Non-pigmented ciliary epithelial cell (primary cell): ENCODE measurements at regions not wholly inside any gene's neighbourhood (a gene's known extent, or its start where the extent isn't known, plus 50 kb on each side); places are given as distances from the start of the nearest gene placed in this dataset.

Source experiments
- DNase-seq: peaks from one replicate; pipeline ENCODE4 v3.0.0-alpha.2; 2010; ENCODE audit warnings: low read depth

DNA sequence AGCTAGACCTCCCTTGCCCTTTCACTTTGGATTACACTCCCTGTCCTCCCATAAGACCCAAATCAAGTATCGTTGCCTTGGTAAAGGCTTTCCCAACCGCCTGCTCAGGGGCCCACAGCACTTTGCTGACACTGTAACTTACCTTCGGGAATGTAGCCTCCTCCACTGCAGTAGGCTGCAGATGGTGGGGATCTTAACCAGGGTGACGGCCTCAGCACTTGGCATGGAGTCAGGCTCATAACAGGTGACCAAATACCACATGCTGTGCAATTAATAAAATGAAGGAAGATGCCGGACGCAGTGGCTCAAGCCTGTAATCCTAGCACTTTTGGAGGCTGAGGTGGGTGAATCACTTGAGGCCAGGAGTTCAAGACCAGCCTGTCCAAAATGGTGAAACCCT, 88.7 kb upstream of the IRF2BP2 start:
- no peak for DNase-seq

DNA sequence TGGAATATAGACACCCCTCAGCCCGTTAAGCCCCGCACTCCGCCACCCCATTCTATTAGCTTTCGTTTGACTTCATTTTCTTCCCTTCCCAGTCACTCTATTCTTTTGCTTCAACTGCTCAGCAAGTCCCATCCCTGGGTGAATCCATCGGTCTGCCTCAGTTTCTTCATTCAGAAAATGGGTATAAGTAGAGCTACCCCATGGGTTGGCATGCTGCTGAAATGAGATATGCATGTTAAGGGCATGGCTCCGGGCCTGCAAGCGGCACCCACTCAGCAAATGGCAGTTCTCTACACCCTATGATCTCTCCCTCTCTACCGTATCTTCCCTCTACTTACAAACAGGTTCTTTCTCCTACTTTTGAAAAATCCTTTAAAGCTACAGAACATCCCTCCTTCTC, 87.8 kb upstream of the IRF2BP2 start:
- no peak for DNase-seq

DNA sequence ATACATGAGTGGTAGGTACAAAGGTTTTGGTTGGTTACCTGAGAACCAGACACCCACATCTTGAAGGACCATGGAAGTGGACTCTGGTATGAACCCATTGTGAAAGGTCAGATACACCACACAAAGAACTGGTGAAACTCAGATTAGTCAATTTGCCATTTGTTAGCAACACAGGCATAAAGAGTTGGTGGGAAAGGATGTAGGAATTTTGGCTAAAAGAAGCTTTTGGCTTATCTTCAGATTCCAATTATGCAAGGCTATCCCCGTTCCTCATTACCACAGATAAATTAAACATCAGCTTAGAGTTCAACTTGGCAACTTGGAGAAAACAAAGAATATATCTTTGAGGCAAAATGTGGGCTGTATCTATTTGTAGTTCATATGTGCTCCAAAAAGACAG, 87.0 kb upstream of the IRF2BP2 start:
- DNase-seq, result no peak

DNA sequence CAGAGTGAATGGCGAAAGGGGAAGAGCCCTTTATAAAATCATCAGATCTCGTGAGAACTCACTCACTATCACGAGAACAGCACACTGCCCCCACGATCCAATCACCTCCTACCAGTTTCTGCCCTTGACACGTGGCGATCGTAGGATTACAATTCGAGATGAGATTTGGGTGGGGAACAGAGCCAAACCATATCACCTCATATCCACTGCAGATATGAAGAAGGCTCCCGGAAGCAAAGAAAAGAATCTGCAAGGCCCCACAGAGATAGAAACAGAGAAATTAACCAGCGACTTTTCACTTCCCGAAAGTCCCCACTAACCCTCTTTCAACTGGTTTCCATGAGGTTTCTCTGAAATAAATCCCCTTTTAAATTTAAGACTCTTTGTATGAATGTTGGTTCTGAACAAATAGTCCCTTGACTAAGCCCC, 86.2 kb upstream of the IRF2BP2 start:
- no peak for DNase-seq

DNA sequence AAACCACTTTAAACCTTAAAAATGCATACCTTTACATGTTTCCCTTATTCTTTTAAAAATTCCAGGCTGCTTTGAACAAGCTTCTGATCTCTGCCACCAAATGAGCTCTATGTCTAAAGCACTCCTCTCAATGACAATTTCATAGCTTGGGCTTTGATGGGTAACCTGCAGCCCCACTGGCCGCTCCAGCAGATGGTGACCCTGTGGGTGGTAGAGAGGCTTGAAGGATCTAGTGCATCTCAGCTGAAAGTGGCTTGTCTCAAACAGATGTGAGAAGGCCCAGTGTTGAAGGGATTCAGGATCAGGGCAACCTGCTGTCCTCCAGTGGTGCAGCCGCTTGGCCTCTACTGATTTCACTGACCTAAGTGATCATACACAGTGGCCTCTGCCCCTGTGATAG, 84.7 kb upstream of the IRF2BP2 start:
- DNase-seq, result no peak

DNA sequence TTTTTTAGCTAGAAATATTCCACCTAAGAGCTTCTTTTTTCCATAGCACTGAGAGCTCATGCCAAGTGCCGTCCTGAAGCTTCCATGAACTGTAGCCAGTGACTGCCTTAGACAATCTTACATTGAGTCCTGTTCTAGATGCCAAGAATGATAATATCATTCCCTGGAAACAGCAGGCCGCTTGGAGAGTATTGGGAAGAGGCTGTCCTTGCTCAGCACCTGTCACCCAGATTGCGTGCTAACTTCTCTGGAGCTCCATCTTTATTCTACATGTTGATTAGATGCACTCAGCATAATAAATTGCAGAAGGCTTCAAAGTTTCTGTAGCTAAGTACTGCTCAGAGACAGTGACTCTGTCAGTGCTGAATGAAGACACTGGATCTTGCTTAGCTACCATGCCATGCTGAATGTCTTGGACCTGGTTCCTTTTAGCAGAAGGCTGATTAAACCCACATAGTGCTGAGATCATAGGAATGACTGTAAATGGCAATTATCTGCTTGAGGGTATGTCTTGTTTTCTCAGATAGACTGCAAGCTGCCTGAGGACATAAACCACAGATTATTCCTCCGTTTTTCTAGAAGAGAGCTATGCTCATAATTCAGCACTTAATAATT, 83.1 kb upstream of the IRF2BP2 start:
- DNase-seq, result no peak

DNA sequence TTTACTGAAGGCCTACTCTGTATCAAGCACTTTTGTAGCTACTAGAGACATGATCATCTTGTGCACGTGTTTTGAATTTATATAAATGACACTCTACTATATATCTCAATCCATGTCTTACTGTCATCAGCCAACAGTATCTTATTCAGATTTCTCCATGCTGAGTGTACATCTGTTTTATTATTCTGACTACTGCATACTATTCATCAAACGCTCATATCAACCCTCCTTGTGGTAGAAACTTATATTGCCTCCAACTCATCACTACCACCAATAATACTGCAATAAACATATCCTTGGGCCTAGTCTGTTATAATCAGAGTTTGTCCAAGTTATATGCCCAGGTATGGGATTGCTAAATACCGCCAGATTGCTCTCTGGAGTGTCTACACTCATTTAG, 81.6 kb upstream of the IRF2BP2 start:
- DNase-seq, result no peak

DNA sequence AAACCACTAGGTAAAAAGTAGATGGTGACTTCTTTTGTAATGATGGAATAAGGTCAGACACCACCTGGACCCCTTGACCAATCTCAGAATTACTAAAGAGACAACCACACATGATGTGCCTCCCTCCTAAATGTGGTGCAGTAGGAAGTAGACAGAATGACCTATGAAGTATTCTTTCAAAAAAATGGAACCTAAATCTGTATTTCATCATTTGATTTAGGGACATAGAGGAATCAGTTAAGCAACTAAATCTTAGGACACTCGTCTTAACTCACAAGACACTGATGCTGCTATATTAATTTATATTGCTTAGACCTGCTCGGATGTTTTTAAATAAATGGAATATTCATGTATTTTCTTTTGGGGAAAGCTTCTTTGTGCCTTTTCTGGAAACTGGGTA, 80.9 kb upstream of the IRF2BP2 start:
- no peak for DNase-seq

DNA sequence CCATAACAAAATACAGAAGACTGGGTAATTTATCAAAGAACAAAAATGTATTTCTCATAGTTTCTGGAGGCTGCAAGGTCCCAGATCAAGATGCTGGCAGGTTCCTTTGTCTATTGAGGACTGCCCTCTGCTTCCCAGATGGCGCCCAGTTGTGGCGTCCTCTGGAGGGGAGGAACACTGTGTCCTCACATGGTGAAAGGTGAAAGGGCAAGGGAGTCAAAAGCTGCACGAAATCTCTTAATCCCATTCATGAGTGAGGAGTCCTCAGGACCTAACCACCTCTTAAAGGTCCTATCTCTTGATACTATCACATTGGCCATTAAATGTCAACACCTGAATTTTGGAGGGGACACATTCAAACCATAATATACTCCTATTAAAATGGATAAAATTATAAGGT, 79.3 kb upstream of the IRF2BP2 start:
- no peak for DNase-seq

DNA sequence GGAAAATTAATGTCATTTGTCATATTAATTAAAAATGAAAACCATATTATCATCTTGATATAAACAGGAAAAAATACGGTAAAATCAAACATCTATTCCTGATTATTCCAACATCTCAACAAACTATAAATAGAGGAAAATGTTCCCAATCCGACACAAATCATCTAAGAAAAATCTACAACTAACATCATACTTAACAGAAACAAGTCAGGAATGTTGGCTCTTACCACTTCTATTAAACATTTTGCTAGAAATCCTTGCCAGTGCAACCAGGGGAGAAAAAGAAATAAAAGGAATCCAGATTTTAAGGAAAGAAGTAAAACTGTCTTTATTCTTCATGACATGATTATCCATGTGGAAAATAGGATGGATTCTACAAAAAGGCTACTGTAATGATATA, 77.0 kb upstream of the IRF2BP2 start:
- no peak for DNase-seq

DNA sequence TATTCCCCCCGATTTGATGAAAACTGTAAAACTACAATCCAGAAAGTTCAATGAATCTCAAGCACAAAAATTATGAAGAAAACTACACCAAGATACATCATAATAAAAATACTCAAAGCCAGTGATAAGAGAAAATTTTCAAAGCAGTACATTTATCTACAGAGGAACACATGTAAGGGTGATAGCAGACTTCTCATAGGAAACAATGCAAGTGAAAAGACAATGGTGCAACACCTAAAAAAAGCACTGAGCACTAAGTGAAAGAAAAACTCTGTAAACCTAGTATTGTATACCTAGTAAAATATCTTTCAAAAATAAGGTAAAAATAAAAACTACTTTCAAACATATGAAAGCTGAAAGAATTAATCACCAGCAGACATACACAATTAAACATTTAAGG, 76.1 kb upstream of the IRF2BP2 start:
- DNase-seq, result no peak

DNA sequence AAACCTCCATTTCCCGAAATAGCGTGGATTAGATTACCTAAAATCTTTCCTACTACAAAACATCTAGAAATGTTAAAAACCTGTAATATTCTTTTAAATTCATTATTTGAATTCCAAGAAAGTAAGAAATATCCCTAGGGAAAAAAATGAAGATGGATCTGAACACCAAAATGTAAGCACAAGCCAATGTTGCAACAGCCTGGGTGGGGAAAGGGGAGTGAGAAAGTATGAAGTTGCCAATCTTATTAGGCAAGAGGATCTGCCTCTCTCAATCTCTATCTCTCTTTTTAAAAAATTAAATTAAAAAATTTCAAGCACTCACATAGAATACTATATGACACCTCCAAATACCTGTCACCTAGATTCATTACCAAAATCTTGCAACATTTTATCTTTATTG, 74.9 kb upstream of the IRF2BP2 start:
- no peak for DNase-seq

DNA sequence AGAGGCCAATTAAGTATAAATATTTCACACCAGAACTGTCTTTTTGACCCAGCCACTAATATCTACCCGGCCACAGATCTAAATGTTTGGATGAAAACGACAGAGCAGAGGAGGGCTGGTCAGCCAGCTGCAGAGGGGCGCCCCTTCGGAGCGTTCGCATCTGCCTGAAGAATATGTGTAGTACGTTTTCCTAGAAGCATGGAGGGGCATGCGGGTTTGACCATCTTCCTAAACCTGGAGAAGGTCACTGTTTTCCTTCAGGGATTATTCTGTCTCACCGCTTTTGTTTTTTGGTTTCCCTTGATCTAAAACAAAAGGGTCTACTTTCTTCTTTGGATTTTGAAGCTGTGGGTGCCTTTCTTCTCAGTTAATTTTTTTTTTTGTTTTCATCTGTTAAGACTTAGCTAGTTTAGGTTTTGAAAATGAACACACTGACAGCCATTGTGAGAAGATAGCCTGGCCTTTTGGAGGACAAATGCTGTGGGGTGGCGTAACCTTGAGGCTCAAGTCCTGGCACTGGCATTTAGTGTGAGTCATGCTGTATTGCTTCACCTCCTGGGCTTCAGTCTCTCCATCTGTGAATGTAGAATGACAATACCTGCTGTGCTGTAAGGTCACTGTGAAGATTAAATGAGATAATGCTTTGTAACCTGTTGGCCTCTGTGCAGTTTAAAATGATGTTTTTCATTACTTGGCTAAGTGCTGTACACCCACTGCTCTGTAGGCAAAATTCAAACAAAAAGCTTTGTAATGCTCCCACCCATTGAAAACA, 74.1 kb upstream of the IRF2BP2 start:
- no peak for DNase-seq

DNA sequence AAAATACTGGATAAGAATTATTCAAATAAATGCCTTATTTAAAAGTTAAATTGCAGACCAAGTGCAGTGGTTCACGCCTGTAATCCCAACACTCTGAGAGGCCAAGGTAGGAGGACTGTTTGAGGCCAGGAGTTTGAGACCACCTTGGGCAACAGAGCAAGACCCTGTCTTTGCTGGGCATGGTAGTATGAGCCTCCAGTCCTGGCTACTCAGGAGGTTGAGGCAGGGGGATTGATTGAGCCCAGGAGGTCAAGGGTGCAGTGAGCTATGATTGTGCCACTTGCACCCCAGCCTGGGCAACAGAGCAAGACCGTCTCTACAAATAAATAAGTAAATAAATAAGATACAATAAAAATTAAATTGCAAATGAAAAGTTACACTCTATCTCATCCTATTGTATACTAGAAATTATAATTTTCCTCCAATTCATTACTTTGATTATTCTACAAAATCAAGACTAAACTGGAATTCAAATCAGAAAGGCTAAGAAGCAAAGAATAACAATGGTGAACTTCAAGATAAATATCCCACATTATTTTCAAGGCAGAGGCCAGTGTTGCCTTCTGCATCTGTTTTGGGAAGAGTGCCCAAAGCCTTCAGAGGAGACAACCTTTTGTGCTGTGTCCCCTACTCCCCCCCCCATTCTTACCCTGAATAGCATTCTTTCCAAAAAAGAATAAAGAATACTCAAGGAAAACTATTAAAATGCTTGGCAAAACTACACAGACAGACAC, 73.3 kb upstream of the IRF2BP2 start:
- DNase-seq, result no peak

DNA sequence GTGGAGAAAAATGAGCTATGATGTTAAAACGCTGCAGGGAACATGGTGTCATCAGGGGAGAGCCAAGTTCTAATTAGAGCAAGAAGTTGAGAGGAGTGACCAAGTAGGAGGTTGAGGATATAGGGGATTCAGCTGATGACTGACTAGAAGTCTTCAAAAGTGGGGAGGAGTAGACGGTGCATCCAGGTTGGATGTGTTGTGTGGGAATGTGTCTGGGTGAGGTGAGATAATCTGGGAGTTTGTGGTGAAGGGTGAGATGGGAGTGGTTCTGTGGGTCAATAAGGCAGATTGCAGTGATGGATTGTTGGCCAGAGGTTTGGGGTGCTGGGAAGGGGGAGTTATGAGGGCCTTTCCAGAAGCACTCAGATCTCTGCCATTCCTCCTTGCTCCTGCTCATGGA, 72.0 kb upstream of the IRF2BP2 start:
- DNase-seq, result no peak

DNA sequence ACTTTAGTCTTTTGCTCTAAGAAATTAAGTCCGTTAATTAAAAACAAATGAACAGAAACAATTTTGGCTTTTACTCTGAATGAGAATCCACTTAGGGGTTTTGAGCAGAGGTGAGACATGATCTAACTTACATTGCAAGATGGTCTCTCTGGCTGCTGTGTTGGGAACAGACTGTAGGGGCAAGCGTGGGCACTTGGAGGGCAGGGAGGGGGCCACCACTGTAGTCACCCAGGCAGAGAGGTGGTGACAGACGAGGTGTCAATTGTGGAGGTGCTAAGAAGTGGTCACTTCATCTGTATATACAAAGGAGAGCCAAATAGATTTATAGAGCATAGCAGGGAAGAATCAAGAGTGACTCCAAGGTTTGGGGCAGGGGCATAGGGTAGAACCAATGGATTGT, 71.1 kb upstream of the IRF2BP2 start:
- no peak for DNase-seq

DNA sequence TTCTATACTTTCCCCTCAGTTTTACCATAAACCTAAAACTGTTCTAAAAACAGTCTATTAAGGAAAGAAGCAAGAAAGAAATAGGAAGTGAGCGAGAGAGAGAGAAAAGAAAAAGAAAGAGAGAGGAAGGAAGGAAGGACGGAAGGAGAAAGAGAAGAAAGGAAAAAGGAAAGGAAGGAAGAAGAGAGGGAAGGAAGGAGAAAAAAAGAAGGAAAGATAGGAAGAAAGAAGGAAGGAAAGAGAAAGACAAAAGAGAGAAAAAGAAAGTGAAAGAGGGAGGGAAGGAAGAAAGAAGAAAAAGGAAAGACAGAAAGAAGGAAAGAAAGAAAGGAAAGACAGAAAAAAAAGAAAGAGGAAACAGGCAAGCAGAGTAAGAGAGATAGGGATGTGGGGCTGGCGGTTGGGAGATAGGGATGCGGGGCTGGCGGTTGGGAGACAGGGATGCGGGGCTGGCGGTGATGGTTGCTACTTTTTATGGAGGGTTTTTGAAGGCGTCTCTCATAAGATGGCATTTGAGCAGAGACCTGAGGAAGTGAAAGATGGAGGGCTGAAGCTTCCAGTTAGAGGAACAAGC, 70.4 kb upstream of the IRF2BP2 start:
- DNase-seq, result no peak

DNA sequence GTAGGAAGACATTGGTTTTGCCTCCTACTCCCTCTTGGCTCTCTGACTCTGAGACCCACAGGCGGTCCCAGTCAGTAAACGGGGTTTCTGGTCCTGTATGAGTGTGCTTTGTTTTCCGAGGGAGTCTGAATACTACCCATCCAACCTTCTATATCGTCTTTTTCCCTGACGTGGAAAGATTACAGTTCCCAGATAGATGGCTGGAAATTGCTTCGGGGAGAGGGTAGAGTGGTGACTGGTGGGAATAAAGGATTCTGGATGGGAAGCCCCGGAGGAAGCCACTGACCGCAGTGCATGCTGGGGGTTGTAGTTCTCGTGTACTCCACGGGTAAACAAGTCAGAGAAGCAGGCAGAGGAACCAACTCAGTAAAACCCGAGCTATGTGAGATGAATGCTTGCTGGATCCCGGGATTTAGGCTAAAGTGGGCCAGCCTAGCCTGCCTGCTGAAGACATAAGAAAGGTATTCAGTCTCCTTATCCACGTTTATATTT, 66.2 kb upstream of the IRF2BP2 start:
- DNase-seq, result peak; percentile 40

DNA sequence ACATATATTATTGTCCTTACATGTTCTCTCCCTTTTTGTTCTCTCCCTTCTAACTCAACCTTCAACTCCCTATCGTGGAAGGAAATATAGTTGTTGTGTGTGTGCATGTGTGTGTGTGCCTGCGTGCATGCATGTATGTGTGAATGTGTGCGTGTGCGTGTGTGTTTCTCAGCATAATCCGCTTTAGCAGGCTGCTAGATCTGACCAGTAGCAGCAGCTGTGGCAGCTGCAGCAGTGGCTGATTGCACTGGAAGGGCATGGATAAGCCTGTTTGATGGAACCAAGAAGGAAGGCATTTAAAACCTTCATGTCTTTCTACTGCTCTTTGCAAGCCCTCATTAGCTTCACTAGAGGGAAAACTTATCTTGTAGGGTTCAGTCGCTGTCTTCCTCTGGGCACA, 65.6 kb upstream of the IRF2BP2 start:
- DNase-seq, result no peak

DNA sequence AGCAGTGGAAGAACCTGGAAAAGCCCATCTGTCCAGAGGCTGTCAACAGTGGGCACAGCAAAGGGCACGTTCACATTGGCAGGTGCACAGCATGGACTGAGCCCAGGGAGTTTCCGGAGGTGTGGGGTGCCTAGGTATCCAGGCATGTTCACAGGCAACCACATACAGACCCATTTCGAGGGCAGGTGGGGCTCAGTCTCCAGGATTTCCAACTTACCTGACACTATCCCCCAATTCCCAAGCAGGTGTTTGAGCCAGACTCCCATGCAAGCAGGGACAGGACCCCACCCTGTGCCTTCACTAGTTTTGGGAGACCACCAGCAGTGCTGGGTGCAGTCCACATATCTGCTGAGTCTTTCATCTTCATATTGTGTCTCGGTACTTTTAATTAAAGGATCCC, 65.0 kb upstream of the IRF2BP2 start:
- DNase-seq, result no peak

DNA sequence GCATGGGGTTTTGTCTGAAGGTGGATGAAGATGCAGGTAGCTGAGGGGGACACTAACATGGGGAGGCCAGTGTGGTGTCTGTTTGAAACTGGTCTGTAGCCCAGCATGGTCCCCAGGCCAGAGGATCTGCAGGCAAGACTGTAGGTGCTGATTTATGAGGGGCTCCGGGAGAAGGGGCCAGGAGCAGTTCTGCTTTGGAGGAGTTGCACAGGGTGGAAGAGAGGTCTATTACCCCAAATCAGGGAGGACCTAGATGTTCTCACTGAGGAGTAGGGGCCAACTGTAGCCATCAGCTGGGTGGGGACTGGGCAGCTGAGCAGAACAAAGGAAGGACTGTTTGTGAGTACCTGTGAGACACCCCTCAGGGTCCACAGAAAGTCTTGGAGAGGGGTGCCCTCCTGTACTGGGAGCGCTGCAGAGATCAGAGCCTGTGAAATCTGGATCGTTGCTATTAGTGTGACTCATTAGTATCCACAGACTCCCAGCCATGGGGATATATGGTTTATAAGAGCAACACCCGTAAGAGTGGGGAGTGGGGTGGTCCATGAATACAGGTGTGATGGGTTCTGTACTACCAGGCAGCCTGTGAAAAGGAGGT, 64.3 kb upstream of the IRF2BP2 start:
- no peak for DNase-seq

DNA sequence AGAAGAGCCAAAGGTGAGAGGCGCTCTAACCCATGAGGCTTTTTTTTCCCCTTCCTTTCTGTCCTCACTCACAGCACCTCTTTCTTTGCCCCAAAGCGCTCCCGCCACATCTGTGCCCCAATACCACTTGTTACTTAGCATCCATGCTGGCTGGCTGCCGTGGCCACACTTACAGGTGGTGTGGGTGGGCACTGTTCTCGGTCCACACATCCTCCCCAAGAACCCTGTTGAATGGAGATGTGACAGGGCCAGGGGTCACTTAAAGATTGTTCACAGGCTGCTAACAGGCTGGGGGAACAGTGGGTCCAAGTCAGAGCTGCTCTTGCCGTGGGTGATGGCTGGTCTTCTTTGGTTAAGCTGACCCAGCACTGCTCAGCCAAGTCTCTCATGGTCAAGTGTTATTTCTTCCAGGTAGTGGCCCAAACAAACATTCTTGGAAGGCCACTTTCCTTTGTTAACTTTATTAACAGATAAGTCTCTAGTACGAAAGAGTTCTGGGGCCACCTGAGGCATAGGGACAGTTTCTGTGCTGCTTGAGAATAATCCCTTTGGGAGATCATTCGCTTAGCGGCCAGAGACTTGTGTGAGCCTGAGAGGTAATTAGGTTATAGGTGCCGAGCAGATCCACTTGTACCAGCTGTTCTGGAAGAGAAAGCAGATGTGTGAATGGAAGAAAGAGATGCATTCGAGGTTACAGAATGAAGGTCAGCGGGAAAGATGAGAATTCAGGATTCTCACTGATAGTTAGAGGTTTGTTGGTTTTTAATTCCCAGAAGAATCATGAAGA, 62.6 kb upstream of the IRF2BP2 start:
- no peak for DNase-seq
